Kidney (tissue), 13 donors: ENCODE measurements at regions not wholly inside any gene's neighbourhood (a gene's known extent, or its start where the extent isn't known, plus 50 kb on each side); places are given as distances from the start of the nearest gene placed in this dataset.
A peak's percentile ranks its signal among the peaks of the same experiment; 100 is the strongest.

Experiments
- DNase-seq, 5 donors: peaks; one replicate each; pipeline ENCODE4 v3.0.0-alpha.2; 2013 to 2020
- FAIRE-seq: peaks from 2 replicates; lab custom pipeline; 2012; peaks lifted over from hg19 to GRCh38; lab: Jason Lieb, UNC
- H3K27ac ChIP-seq, 2 donors: one replicate each; pipeline ENCODE4 v1.7.0; 2013; ENCODE audit warnings: low read depth in 2 of 2, low read length in 2 of 2, inconsistent platforms in 1 of 2
- H3K27me3 ChIP-seq: one replicate; pipeline ENCODE4 v1.7.1; 2013; ENCODE audit warnings: low read length, inconsistent platforms; ENCODE audit not compliant: control insufficient read depth, insufficient read depth
- H3K36me3 ChIP-seq, 3 donors: one replicate each; pipeline versions ENCODE4 v1.7.0 to v1.7.1; 2013; ENCODE audit warnings: low read length in 3 of 3, control low read depth in 1 of 3, inconsistent platforms in 1 of 3; ENCODE audit not compliant: insufficient read depth in 3 of 3, control insufficient read depth in 2 of 3
- H3K4me1 ChIP-seq, 3 donors: one replicate each; pipeline versions ENCODE4 v1.7.0 to v1.7.1; 2013; ENCODE audit warnings: low read length in 3 of 3, inconsistent platforms in 1 of 3, low read depth in 1 of 3; ENCODE audit not compliant: control insufficient read depth in 2 of 3, insufficient read depth in 2 of 3
- H3K4me3 ChIP-seq, 3 donors: one replicate each; pipeline versions ENCODE4 v1.7.0 to v1.8.1; 2013; ENCODE audit warnings: low read length in 3 of 3, control low read depth in 1 of 3, inconsistent platforms in 1 of 3
- H3K9ac ChIP-seq, 3 donors: one replicate each; pipeline versions ENCODE4 v1.7.0 to v1.7.1; 2013; ENCODE audit warnings: low read length in 3 of 3, control low read depth in 1 of 3, inconsistent platforms in 1 of 3
- H3K9me3 ChIP-seq, 3 donors: one replicate each; pipeline versions ENCODE4 v1.7.0 to v1.7.1; 2013; ENCODE audit warnings: low read length in 3 of 3, control low read depth in 1 of 3, inconsistent platforms in 1 of 3; ENCODE audit not compliant: control insufficient read depth in 2 of 3, insufficient read depth in 1 of 3
- CTCF ChIP-seq: IDR thresholded peaks from 3 replicates; pipeline ENCODE4 v1.5.1; 2012; ENCODE audit warnings: mild to moderate bottlenecking, moderate library complexity, borderline replicate concordance; ENCODE audit not compliant: insufficient read depth; ENCODE audit errors: extremely low read depth
- intact Hi-C: fragments of 100-400 bp; cut with DNase I; formaldehyde crosslinking; loops from one replicate; pipeline ENCODE4 v1.11.1; 2022
- donor health status: control.
- donor health status: control.
- donor health status: control.
- donor health status: control.
- donor health status: control.
- donor health status: DM: yes; HTN: yes; CAD: no.
- donor health status: Normal renal cell carcinoma (clear cell type).

GRCh38 chr10:128476368-128476725 lies 350.1 kb upstream of the MKI67 start:
- H3K4me1 ChIP-seq, result no peaks in the 10 kb centered on the region
- no peaks in the 10 kb centered on the region for H3K9me3 ChIP-seq
- FAIRE-seq (no peak), DNase-seq (no peak)
- no peak overlapping the region for H3K4me3 ChIP-seq
- intact Hi-C loops, result no loop called here
- no peak overlapping the region for H3K27ac ChIP-seq
- peaks cover 5% of the 10 kb centered on the region for H3K27me3 ChIP-seq
- H3K9ac ChIP-seq, result no peak overlapping the region
- no peaks in the 10 kb centered on the region for H3K36me3 ChIP-seq
- TF ChIP-seq CTCF, result no peak

GRCh38 chr10:128476845-128477244 lies 350.6 kb upstream of the MKI67 start:
- H3K27me3 ChIP-seq, result peaks cover 5% of the 10 kb centered on the region
- no peaks in the 10 kb centered on the region for H3K36me3 ChIP-seq
- DNase-seq (peak in 1 of 5 donors; percentile 15), FAIRE-seq (no peak)
- H3K27ac ChIP-seq, result no peak overlapping the region
- intact Hi-C loops, result no loop called here
- H3K9me3 ChIP-seq, result no peaks in the 10 kb centered on the region
- H3K9ac ChIP-seq, result no peak overlapping the region
- no peaks in the 10 kb centered on the region for H3K4me1 ChIP-seq
- H3K4me3 ChIP-seq, result no peak overlapping the region
- no peak for TF ChIP-seq CTCF

- FAIRE-seq, result no peak
- no peak overlapping the region for H3K4me3 ChIP-seq
- no peak overlapping the region for H3K27ac ChIP-seq
- peak in 1 of 5 donors; percentile 22 for DNase-seq
- no peak for TF ChIP-seq CTCF
- intact Hi-C loops, result no loop called here
- H3K36me3 ChIP-seq, result no peaks in the 10 kb centered on the region
- no peak overlapping the region for H3K9ac ChIP-seq
- H3K27me3 ChIP-seq, result peaks cover 5% of the 10 kb centered on the region
- H3K4me1 ChIP-seq, result no peaks in the 10 kb centered on the region
- peaks cover 0 to 3% (median 0%) of the 10 kb centered on the region in 3 donors for H3K9me3 ChIP-seq
These were observed 354.4 kb upstream of the MKI67 start for GRCh38 chr10:128480601-128481000.
